CD4-positive, alpha-beta T cell (primary cell): ENCODE measurements at regions not wholly inside any gene's neighbourhood (a gene's known extent, or its start where the extent isn't known, plus 50 kb on each side); places are given as distances from the start of the nearest gene placed in this dataset.

Experiments
- ATAC-seq: fragments of 200-7000 bp; cut with Tn5 transposase; one replicate; pipeline ENCODE4 v1.10.0; 2022; ENCODE audit warnings: mild to moderate bottlenecking; ENCODE audit not compliant: poor library complexity
- CTCF ChIA-PET: fragments of 350-600 bp; sonication (Branson Sonifier 250); formaldehyde crosslinking; loops from one replicate; lab custom pipeline; 2021; ENCODE audit warnings: antibody characterized with exemption, inconsistent platforms; lab: Charles Lee
- POLR2A ChIA-PET: fragments of 350-600 bp; sonication (Branson Sonifier 250); formaldehyde crosslinking; loops from one replicate; lab custom pipeline; 2021; ENCODE audit warnings: antibody characterized with exemption, inconsistent platforms; lab: Charles Lee
- DNase-seq, 14 experiments: peaks; one replicate each; pipeline ENCODE4 v3.0.0-alpha.2; 2013 to 2020; ENCODE audit warnings: mixed read lengths in 2 of 14
- H3K27ac ChIP-seq, 2 donors: one replicate each; pipeline versions ENCODE4 v1.5.1 to v1.7.0; 2013; ENCODE audit warnings: low read length in 2 of 2, low read depth in 1 of 2, mild to moderate bottlenecking in 1 of 2
- H3K27me3 ChIP-seq, 2 experiments: 1 replicate in 1 of 2; 2 replicates in 1 of 2; pipeline versions ENCODE4 v1.6.1 to v1.7.0; 2013; ENCODE audit warnings: low read length in 2 of 2, control low read depth in 1 of 2, mild to moderate bottlenecking in 1 of 2, moderate library complexity in 1 of 2; ENCODE audit not compliant: insufficient read depth in 2 of 2, control insufficient read depth in 1 of 2
- H3K36me3 ChIP-seq: one replicate; pipeline ENCODE4 v1.6.1; 2013; ENCODE audit warnings: low read length, control low read depth; ENCODE audit not compliant: insufficient read depth
- H3K4me1 ChIP-seq: one replicate; pipeline ENCODE4 v1.6.1; 2013; ENCODE audit warnings: low read length, control low read depth; ENCODE audit not compliant: insufficient read depth
- H3K4me3 ChIP-seq: one replicate; pipeline ENCODE4 v1.5.1; 2013; ENCODE audit warnings: mild to moderate bottlenecking, low read length, moderate library complexity
- H3K9me3 ChIP-seq, 2 experiments: 1 replicate in 1 of 2; 2 replicates in 1 of 2; pipeline versions ENCODE4 v1.6.1 to v1.7.0; 2013; ENCODE audit warnings: low read length in 2 of 2, mild to moderate bottlenecking in 2 of 2, control low read depth in 1 of 2, moderate library complexity in 1 of 2; ENCODE audit not compliant: control insufficient read depth in 1 of 2, insufficient read depth in 1 of 2
- H3K27ac Mint-ChIP-seq: one replicate; pipeline ENCODE4 v1.8.0; 2020; ENCODE audit warnings: mixed read lengths
- H3K27me3 Mint-ChIP-seq: one replicate; pipeline ENCODE4 v1.8.0; 2021; ENCODE audit warnings: mixed read lengths
- H3K36me3 Mint-ChIP-seq: one replicate; pipeline ENCODE4 v1.8.0; 2021; ENCODE audit warnings: low read depth, mixed read lengths
- H3K4me1 Mint-ChIP-seq: one replicate; pipeline ENCODE4 v1.8.0; 2021; ENCODE audit warnings: low read depth, mixed read lengths
- H3K4me3 Mint-ChIP-seq: one replicate; pipeline ENCODE4 v1.8.0; 2020; ENCODE audit warnings: mild to moderate bottlenecking, mixed read lengths
- H3K9me3 Mint-ChIP-seq: one replicate; pipeline ENCODE4 v1.8.0; 2020; ENCODE audit warnings: mixed read lengths
- intact Hi-C, 2 experiments: fragments of 100-400 bp; cut with DNase I in 1 of 2; cut with micrococcal nuclease in 1 of 2; formaldehyde crosslinking; loops; one replicate each; pipeline versions ENCODE4 v1.15.1 to v1.9.0; 2023 to 2025; cut with DNase I, micrococcal nuclease
- TF ChIP-seq, protein P1 (sequence below): fragments of 200-600 bp; IDR thresholded peaks from one replicate; pipeline ENCODE4 v1.8.0; 2022; ENCODE audit warnings: antibody characterized with exemption, mild to moderate bottlenecking

DNA sequence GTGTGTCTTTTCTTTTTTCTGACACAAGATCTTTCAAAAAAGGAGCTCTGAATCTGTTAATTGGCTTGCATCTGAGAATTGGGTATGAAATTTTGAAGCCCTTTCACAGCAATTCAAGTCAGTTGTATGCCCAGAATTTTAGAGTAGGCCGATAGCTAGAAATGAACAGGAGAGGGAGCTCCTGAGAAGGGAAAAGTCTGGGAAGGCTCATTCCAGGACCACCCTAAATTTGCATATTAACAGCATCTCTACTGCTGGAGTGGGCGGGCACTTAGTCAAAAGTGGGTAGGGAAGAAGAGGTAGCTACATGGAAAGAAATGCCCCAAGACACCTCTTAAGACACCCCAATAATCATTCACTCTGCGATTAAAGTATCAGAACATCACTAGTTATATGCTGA, 928.3 kb downstream of the TBC1D32 start:
- Mint-ChIP-seq H3K4me1 (no peaks in the 10 kb centered on the region), H3K36me3 (no peaks in the 10 kb centered on the region), H3K27me3 (no peaks in the 10 kb centered on the region), H3K4me3 (no peak overlapping the region), H3K27ac (no peak overlapping the region), H3K9me3 (peaks cover 5% of the 10 kb centered on the region)
- peaks cover 0 to 3% of the 10 kb centered on the region in 2 experiments for H3K9me3 ChIP-seq
- H3K27me3 ChIP-seq: no peaks in the 10 kb centered on the region
- POLR2A ChIA-PET: no interaction called here
- no peak overlapping the region for H3K4me3 ChIP-seq
- ATAC-seq: no peak
- CTCF ChIA-PET: no interaction called here
- no peak for DNase-seq
- H3K36me3 ChIP-seq: no peaks in the 10 kb centered on the region
- intact Hi-C loops: no loop called here
- H3K4me1 ChIP-seq: no peaks in the 10 kb centered on the region
- TF ChIP-seq, protein P1, sequence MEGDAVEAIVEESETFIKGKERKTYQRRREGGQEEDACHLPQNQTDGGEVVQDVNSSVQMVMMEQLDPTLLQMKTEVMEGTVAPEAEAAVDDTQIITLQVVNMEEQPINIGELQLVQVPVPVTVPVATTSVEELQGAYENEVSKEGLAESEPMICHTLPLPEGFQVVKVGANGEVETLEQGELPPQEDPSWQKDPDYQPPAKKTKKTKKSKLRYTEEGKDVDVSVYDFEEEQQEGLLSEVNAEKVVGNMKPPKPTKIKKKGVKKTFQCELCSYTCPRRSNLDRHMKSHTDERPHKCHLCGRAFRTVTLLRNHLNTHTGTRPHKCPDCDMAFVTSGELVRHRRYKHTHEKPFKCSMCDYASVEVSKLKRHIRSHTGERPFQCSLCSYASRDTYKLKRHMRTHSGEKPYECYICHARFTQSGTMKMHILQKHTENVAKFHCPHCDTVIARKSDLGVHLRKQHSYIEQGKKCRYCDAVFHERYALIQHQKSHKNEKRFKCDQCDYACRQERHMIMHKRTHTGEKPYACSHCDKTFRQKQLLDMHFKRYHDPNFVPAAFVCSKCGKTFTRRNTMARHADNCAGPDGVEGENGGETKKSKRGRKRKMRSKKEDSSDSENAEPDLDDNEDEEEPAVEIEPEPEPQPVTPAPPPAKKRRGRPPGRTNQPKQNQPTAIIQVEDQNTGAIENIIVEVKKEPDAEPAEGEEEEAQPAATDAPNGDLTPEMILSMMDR: no peak
- H3K27ac ChIP-seq: no peak overlapping the region

DNA sequence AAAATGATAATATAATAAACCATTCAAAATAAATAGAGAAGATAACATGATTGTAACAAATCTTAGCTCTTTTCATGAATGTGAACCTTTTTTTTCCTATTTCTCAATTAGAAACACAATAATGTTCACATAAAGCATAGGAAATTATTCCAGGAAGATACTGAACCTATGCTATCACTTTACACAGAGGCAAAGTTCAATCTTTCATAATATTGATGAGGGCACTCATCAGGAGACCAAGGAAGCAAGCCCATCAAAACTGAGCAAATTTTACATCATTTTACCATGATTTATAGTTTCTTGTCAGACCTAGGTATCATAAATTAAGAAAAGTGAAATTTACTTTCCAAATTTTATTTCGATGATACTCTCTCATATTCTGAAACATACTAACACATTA, 938.5 kb downstream of the TBC1D32 start:
- DNase-seq (no peak), ATAC-seq (no peak)
- CTCF ChIA-PET: no interaction called here
- Histone ChIP-seq H3K27ac (no peak overlapping the region), H3K27me3 (no peaks in the 10 kb centered on the region), H3K9me3 (no peaks in the 10 kb centered on the region), H3K36me3 (no peaks in the 10 kb centered on the region), H3K4me1 (no peaks in the 10 kb centered on the region), H3K4me3 (no peak overlapping the region)
- POLR2A ChIA-PET: no interaction called here
- intact Hi-C loops: no loop called here
- H3K36me3 Mint-ChIP-seq: no peaks in the 10 kb centered on the region
- no peak overlapping the region for H3K27ac Mint-ChIP-seq
- TF ChIP-seq, protein P1: no peak
- no peak overlapping the region for H3K4me3 Mint-ChIP-seq
- H3K4me1 Mint-ChIP-seq: no peaks in the 10 kb centered on the region
- H3K9me3 Mint-ChIP-seq: peaks cover 2% of the 10 kb centered on the region
- no peaks in the 10 kb centered on the region for H3K27me3 Mint-ChIP-seq

DNA sequence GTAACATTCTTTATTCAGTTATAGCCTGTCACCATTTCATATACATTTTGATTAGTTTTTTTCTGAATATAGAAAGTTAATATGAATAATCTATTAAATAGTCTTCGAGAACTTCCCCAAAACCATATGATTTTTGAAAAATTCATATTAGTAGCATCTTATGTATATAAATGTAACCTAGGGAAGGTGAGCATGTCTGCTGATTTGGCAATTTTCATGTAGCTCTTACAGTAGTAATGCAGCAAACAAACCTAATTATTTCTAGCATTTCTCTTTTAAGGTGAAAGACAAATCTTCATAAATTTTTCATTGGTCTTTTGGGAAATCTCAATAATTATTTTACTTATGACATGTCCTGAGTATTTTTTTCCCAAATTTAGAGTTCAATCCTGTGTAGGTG, 939.0 kb downstream of the TBC1D32 start:
- no peaks in the 10 kb centered on the region for H3K4me1 ChIP-seq
- Mint-ChIP-seq H3K4me3 (no peak overlapping the region), H3K9me3 (peaks cover 3% of the 10 kb centered on the region), H3K36me3 (no peaks in the 10 kb centered on the region), H3K27me3 (no peaks in the 10 kb centered on the region), H3K27ac (no peak overlapping the region), H3K4me1 (no peaks in the 10 kb centered on the region)
- H3K4me3 ChIP-seq: no peak overlapping the region
- ATAC-seq (no peak), DNase-seq (no peak)
- ChIA-PET CTCF (no interaction called here), POLR2A (no interaction called here)
- H3K9me3 ChIP-seq: no peaks in the 10 kb centered on the region
- TF ChIP-seq, protein P1: no peak
- H3K36me3 ChIP-seq: no peaks in the 10 kb centered on the region
- H3K27me3 ChIP-seq: no peaks in the 10 kb centered on the region
- H3K27ac ChIP-seq: no peak overlapping the region
- intact Hi-C loops: no loop called here
